Fibroblast of lung (primary cell): ENCODE measurements at regions not wholly inside any gene's neighbourhood (a gene's known extent, or its start where the extent isn't known, plus 50 kb on each side); places are given as distances from the start of the nearest gene placed in this dataset.
A peak's percentile ranks its signal among the peaks of the same experiment; 100 is the strongest.

Experiments
- DNase-seq, 2 donors: peaks; one replicate each; pipeline versions ENCODE4 v3.0.0 to v3.0.0-alpha.2; 2010; ENCODE audit warnings: low read depth in 2 of 2
- H2AFZ ChIP-seq: 2 replicates; pipeline ENCODE4 v1.5.1; 2012; ENCODE audit warnings: low read length, control low read depth, inconsistent platforms
- H3K27ac ChIP-seq: 2 replicates; pipeline ENCODE4 v1.5.1; 2011; ENCODE audit warnings: low read length, control low read depth; ENCODE audit not compliant: insufficient read depth
- H3K27me3 ChIP-seq: 2 replicates; pipeline ENCODE4 v1.5.1; 2011; ENCODE audit warnings: mild to moderate bottlenecking, low read length; ENCODE audit not compliant: control insufficient read depth, insufficient read depth
- H3K36me3 ChIP-seq: 2 replicates; pipeline ENCODE4 v1.5.1; 2011; ENCODE audit warnings: low read length; ENCODE audit not compliant: control insufficient read depth, insufficient read depth
- H3K4me1 ChIP-seq: 2 replicates; pipeline ENCODE4 v1.5.1; 2011; ENCODE audit warnings: low read length; ENCODE audit not compliant: control insufficient read depth, insufficient read depth; ENCODE audit errors: extremely low read depth
- H3K4me2 ChIP-seq: 2 replicates; pipeline ENCODE4 v1.5.1; 2011; ENCODE audit warnings: low read length, control low read depth; ENCODE audit not compliant: insufficient read depth; ENCODE audit errors: extremely low read depth
- H3K4me3 ChIP-seq, 4 experiments: fragments of 200-600 bp in 1 of 4; sonication (generic) in 1 of 4; replicated peaks in 1 of 4; 2 replicates each; pipeline ENCODE4 v1.5.1; 2011 to 2016; ENCODE audit warnings: low read length in 4 of 4, low read depth in 3 of 4, mild to moderate bottlenecking in 3 of 4, control low read depth in 2 of 4, inconsistent platforms in 1 of 4, mixed read lengths in 1 of 4; ENCODE audit not compliant: insufficient read depth in 1 of 4; ENCODE audit errors: control extremely low read depth in 1 of 4
- H3K79me2 ChIP-seq: 2 replicates; pipeline ENCODE4 v1.5.1; 2012; ENCODE audit warnings: mild to moderate bottlenecking, low read length, inconsistent platforms; ENCODE audit not compliant: control insufficient read depth, insufficient read depth
- H3K9ac ChIP-seq: 2 replicates; pipeline ENCODE4 v1.5.1; 2011; ENCODE audit warnings: mild to moderate bottlenecking, low read length, control low read depth; ENCODE audit not compliant: insufficient read depth
- H3K9me3 ChIP-seq: 2 replicates; pipeline ENCODE4 v1.5.1; 2012; ENCODE audit warnings: low read depth, low read length; ENCODE audit not compliant: control insufficient read depth, insufficient read depth
- H4K20me1 ChIP-seq: 2 replicates; pipeline ENCODE4 v1.5.1; 2011; ENCODE audit warnings: low read length; ENCODE audit not compliant: control insufficient read depth, insufficient read depth; ENCODE audit errors: extremely low read depth
- CTCF ChIP-seq, 2 donors: IDR thresholded peaks in 1 of 2; conservative IDR thresholded peaks in 1 of 2; 1 replicate in 1 of 2; 2 replicates in 1 of 2; pipeline ENCODE4 v1.5.1; 2011 to 2012; ENCODE audit warnings: low read length in 2 of 2, control low read depth in 1 of 2, inconsistent platforms in 1 of 2, low read depth in 1 of 2, mild to moderate bottlenecking in 1 of 2
- EZH2 ChIP-seq: IDR thresholded peaks from 2 replicates; pipeline ENCODE4 v1.5.1; 2012; ENCODE audit warnings: low read length, control low read depth, mild to moderate bottlenecking; ENCODE audit errors: missing control alignments

GRCh38 chr6:170201361-170201760 lies 89.5 kb downstream of the DLL1 start:
- Histone ChIP-seq H3K9me3 (peaks cover 1% of the 10 kb centered on the region), H3K9ac (no peak overlapping the region), H2AFZ (no peak overlapping the region), H3K4me1 (no peaks in the 10 kb centered on the region), H4K20me1 (no peaks in the 10 kb centered on the region), H3K27me3 (no peaks in the 10 kb centered on the region), H3K79me2 (no peaks in the 10 kb centered on the region), H3K4me2 (no peak overlapping the region), H3K27ac (no peak overlapping the region), H3K4me3 (no peak overlapping the region), H3K36me3 (no peaks in the 10 kb centered on the region)
- no peak for DNase-seq
- TF ChIP-seq CTCF (conservative IDR thresholded peaks at IDR 0.05 in 1 of 2, IDR thresholded peaks at IDR 0.05 in 1 of 2; ENCODE audit: low read depth in 1 of 2, low read length in 2 of 2) (no peak), EZH2 (no peak)

DNA sequence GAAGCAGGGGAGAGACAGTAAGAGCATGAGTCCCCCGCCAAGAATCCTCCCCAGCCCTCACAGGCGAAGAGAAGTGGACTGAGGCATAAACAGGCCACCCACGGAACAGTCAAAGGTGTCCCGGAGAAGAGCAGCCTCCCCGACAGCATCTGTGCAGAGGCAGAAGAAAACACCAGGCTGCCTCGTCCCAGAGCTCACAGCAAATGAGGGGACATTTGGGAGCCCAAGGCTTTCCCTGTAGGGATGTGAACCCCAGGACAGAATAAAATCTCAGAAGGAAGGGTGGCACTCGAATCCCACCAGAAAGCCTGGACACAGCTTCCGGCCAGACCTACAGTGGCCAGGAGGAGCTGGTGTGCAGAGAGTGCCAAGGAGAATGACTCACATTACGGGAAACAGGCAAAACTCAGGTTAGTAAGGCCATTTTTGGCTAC lies 90.4 kb downstream of the DLL1 start:
- no peak overlapping the region for H3K4me3 ChIP-seq
- H3K9me3 ChIP-seq: no peaks in the 10 kb centered on the region
- no peaks in the 10 kb centered on the region for H3K79me2 ChIP-seq
- no peaks in the 10 kb centered on the region for H3K27me3 ChIP-seq
- no peak overlapping the region for H3K4me2 ChIP-seq
- TF ChIP-seq CTCF (conservative IDR thresholded peaks at IDR 0.05 in 1 of 2, IDR thresholded peaks at IDR 0.05 in 1 of 2; ENCODE audit: low read depth in 1 of 2, low read length in 2 of 2) (no peak), EZH2 (no peak)
- no peaks in the 10 kb centered on the region for H4K20me1 ChIP-seq
- H3K4me1 ChIP-seq: no peaks in the 10 kb centered on the region
- no peak overlapping the region for H3K27ac ChIP-seq
- no peak overlapping the region for H3K9ac ChIP-seq
- DNase-seq: peak; percentile 9 to 70
- no peak overlapping the region for H2AFZ ChIP-seq
- no peaks in the 10 kb centered on the region for H3K36me3 ChIP-seq

DNA sequence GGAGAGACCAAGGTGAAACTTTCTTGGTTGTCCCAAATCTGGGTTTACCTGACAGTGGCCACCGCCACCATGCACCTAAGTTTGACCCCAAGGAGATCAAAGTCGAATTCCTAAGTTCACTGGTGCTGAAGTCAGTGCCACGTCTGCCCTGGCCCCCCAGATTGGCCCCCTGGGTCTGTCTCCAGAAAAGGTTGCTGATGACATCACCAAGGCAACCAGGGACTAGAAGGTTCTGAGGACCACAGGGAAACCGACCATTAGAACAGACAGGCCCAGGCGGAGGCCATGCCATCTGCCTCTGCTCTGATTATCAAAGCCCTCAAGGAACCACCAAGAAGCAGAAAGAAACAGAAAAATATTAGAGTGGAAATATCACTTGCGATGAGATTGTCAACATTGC lies 91.2 kb downstream of the DLL1 start:
- Histone ChIP-seq H3K27me3 (no peaks in the 10 kb centered on the region), H3K9ac (no peak overlapping the region), H2AFZ (no peak overlapping the region), H3K4me3 (no peak overlapping the region), H3K27ac (no peak overlapping the region), H4K20me1 (no peaks in the 10 kb centered on the region), H3K4me1 (no peaks in the 10 kb centered on the region), H3K9me3 (no peaks in the 10 kb centered on the region), H3K36me3 (no peaks in the 10 kb centered on the region), H3K4me2 (no peak overlapping the region), H3K79me2 (no peaks in the 10 kb centered on the region)
- TF ChIP-seq CTCF (conservative IDR thresholded peaks at IDR 0.05 in 1 of 2, IDR thresholded peaks at IDR 0.05 in 1 of 2; ENCODE audit: low read depth in 1 of 2, low read length in 2 of 2) (no peak), EZH2 (no peak)
- no peak for DNase-seq
